Neuronal stem cell (in vitro differentiated cells): ENCODE measurements at regions not wholly inside any gene's neighbourhood (a gene's known extent, or its start where the extent isn't known, plus 50 kb on each side); places are given as distances from the start of the nearest gene placed in this dataset.
A peak's percentile ranks its signal among the peaks of the same experiment; 100 is the strongest.

Source experiments
- DNase-seq: peaks from one replicate; pipeline ENCODE4 v3.0.0-alpha.2; 2013; ENCODE audit warnings: low spot score
- H2AFZ ChIP-seq: one replicate; pipeline ENCODE4 v1.6.1; 2013; ENCODE audit warnings: mild to moderate bottlenecking, low read length, inconsistent platforms
- H2AK5ac ChIP-seq: 2 replicates; pipeline ENCODE4 v1.6.1; 2013; ENCODE audit warnings: low read depth, mild to moderate bottlenecking, inconsistent platforms, low read length, moderate library complexity, mixed read lengths
- H2BK120ac ChIP-seq: 2 replicates; pipeline ENCODE4 v1.6.1; 2013; ENCODE audit warnings: low read depth, mild to moderate bottlenecking, inconsistent platforms, low read length, moderate library complexity, mixed read lengths
- H2BK12ac ChIP-seq: one replicate; pipeline ENCODE4 v1.6.1; 2013; ENCODE audit warnings: low read length, inconsistent platforms
- H2BK15ac ChIP-seq: 2 replicates; pipeline ENCODE4 v1.6.1; 2013; ENCODE audit warnings: mild to moderate bottlenecking, low read length, inconsistent platforms, mixed read lengths
- H2BK5ac ChIP-seq: one replicate; pipeline ENCODE4 v1.6.1; 2013; ENCODE audit warnings: inconsistent platforms, mild to moderate bottlenecking, low read length, moderate library complexity
- H3K14ac ChIP-seq: one replicate; pipeline ENCODE4 v1.6.1; 2013; ENCODE audit warnings: low read length, inconsistent platforms
- H3K18ac ChIP-seq: 2 replicates; pipeline ENCODE4 v1.6.1; 2013; ENCODE audit warnings: low read length, inconsistent platforms
- H3K23ac ChIP-seq: 2 replicates; pipeline ENCODE4 v1.6.1; 2013; ENCODE audit warnings: low read depth, mild to moderate bottlenecking, mixed read lengths, low read length, inconsistent platforms; ENCODE audit not compliant: poor library complexity
- H3K27ac ChIP-seq: replicated peaks from 3 replicates; pipeline ENCODE4 v1.5.1; 2013; ENCODE audit warnings: low read length, inconsistent platforms
- H3K27me3 ChIP-seq, 3 experiments: 2 replicates each; pipeline ENCODE4 v1.6.1; 2013; ENCODE audit warnings: low read length in 3 of 3, mild to moderate bottlenecking in 2 of 3, inconsistent platforms in 1 of 3, low read depth in 1 of 3, mixed read lengths in 1 of 3, moderate library complexity in 1 of 3; ENCODE audit not compliant: control insufficient read depth in 3 of 3, insufficient read depth in 3 of 3
- H3K36me3 ChIP-seq, 2 donors: replicated peaks in 1 of 2; 2 replicates each; pipeline ENCODE4 v1.6.1; 2013; ENCODE audit warnings: low read length in 2 of 2; ENCODE audit not compliant: control insufficient read depth in 2 of 2, insufficient read depth in 2 of 2
- H3K4ac ChIP-seq: 2 replicates; pipeline ENCODE4 v1.6.1; 2013; ENCODE audit warnings: inconsistent platforms, mild to moderate bottlenecking, low read length, moderate library complexity
- H3K4me1 ChIP-seq, 2 donors: 1 replicate in 1 of 2; 2 replicates in 1 of 2; pipeline ENCODE4 v1.6.1; 2013; ENCODE audit warnings: low read length in 2 of 2, low read depth in 1 of 2; ENCODE audit not compliant: control insufficient read depth in 2 of 2, insufficient read depth in 1 of 2
- H3K4me2 ChIP-seq: one replicate; pipeline ENCODE4 v1.6.1; 2013; ENCODE audit warnings: mild to moderate bottlenecking, low read length, inconsistent platforms; ENCODE audit not compliant: insufficient read depth, poor library complexity, severe bottlenecking
- H3K4me3 ChIP-seq, 2 donors: 2 replicates each; pipeline ENCODE4 v1.5.1; 2013; ENCODE audit warnings: low read length in 2 of 2, mild to moderate bottlenecking in 2 of 2, inconsistent platforms in 1 of 2, moderate library complexity in 1 of 2
- H3K79me1 ChIP-seq: one replicate; pipeline ENCODE4 v1.6.1; 2013; ENCODE audit warnings: low read depth, mild to moderate bottlenecking, inconsistent platforms, low read length, moderate library complexity
- H3K9ac ChIP-seq: one replicate; pipeline ENCODE4 v1.6.1; 2013; ENCODE audit warnings: mild to moderate bottlenecking, low read depth, low read length, inconsistent platforms; ENCODE audit not compliant: poor library complexity
- H3K9me3 ChIP-seq, 2 donors: replicated peaks in 1 of 2; 2 replicates each; pipeline versions ENCODE3 to v1.6.1; 2013; ENCODE audit warnings: low read length in 2 of 2, mild to moderate bottlenecking in 2 of 2, inconsistent platforms in 1 of 2, low read depth in 1 of 2, mixed read lengths in 1 of 2, moderate library complexity in 1 of 2; ENCODE audit not compliant: control insufficient read depth in 2 of 2, insufficient read depth in 1 of 2
- H4K8ac ChIP-seq: one replicate; pipeline ENCODE4 v1.6.1; 2013; ENCODE audit warnings: low read depth, mild to moderate bottlenecking, inconsistent platforms, low read length, moderate library complexity
- H4K91ac ChIP-seq: one replicate; pipeline ENCODE4 v1.6.1; 2013; ENCODE audit warnings: low read length, low read depth, mild to moderate bottlenecking, inconsistent platforms; ENCODE audit not compliant: poor library complexity
- WGBS, 2 donors: extraction: QIAGEN DNeasy Blood & Tissue Kit; methylation state at CpG; one replicate each; pipeline ENCODE4 v1.1.7; 2013; ENCODE audit warnings: missing lambda C conversion rate in 2 of 2, mixed read lengths in 1 of 2; ENCODE audit not compliant: insufficient read length in 2 of 2, insufficient replicate concordance in 1 of 2; ENCODE audit errors: extremely low coverage in 2 of 2; 5-methylcytosine and 5-hydroxymethylcytosine counted together

- H3K14ac ChIP-seq = no peak overlapping the region
- H3K9me3 ChIP-seq = no peaks in the 10 kb centered on the region
- no peak for DNase-seq
- no peak overlapping the region for H3K27ac ChIP-seq
- no peak overlapping the region for H2BK15ac ChIP-seq
- H3K79me1 ChIP-seq = no peaks in the 10 kb centered on the region
- no peak overlapping the region for H4K8ac ChIP-seq
- no peaks in the 10 kb centered on the region for H3K27me3 ChIP-seq
- no peak overlapping the region for H3K4me2 ChIP-seq
- H3K4me3 ChIP-seq = no peak overlapping the region
- no peak overlapping the region for H4K91ac ChIP-seq
- no CpG with 5 or more reads among the region's 5 CpGs for WGBS, 2 donors
- no peak overlapping the region for H2BK120ac ChIP-seq
- no peak overlapping the region for H3K4ac ChIP-seq
- no peak overlapping the region for H2AK5ac ChIP-seq
- no peak overlapping the region for H2BK5ac ChIP-seq
- H3K36me3 ChIP-seq = no peaks in the 10 kb centered on the region
- H3K9ac ChIP-seq = no peak overlapping the region
- peaks cover 0 to 3% of the 10 kb centered on the region in 2 donors for H3K4me1 ChIP-seq
- H3K18ac ChIP-seq = no peak overlapping the region
- H2BK12ac ChIP-seq = no peak overlapping the region
- no peak overlapping the region for H3K23ac ChIP-seq
- peak overlapping the region; percentile 51 for H2AFZ ChIP-seq
These were observed 68.2 kb upstream of the APC start for GRCh38 chr5:112669328-112669963.

- H4K91ac ChIP-seq = no peak overlapping the region
- no peak overlapping the region for H3K4me2 ChIP-seq
- H2AK5ac ChIP-seq = no peak overlapping the region
- no peak overlapping the region for H3K9ac ChIP-seq
- no peak overlapping the region for H2BK15ac ChIP-seq
- no peak overlapping the region for H2BK120ac ChIP-seq
- no peaks in the 10 kb centered on the region for H3K9me3 ChIP-seq
- no peak overlapping the region for H3K4ac ChIP-seq
- H3K79me1 ChIP-seq = no peaks in the 10 kb centered on the region
- H2AFZ ChIP-seq = no peak overlapping the region
- no peaks in the 10 kb centered on the region for H3K27me3 ChIP-seq
- H2BK12ac ChIP-seq = no peak overlapping the region
- H2BK5ac ChIP-seq = no peak overlapping the region
- H3K4me1 ChIP-seq = peaks cover 0 to 3% of the 10 kb centered on the region in 2 donors
- H3K18ac ChIP-seq = no peak overlapping the region
- no peak overlapping the region for H3K27ac ChIP-seq
- H3K23ac ChIP-seq = no peak overlapping the region
- no peak overlapping the region for H3K14ac ChIP-seq
- no peaks in the 10 kb centered on the region for H3K36me3 ChIP-seq
- no peak overlapping the region for H3K4me3 ChIP-seq
- no peak overlapping the region for H4K8ac ChIP-seq
- DNase-seq = no peak
These were observed 66.0 kb upstream of the APC start for GRCh38 chr5:112671687-112672086.

- no peak overlapping the region for H3K9ac ChIP-seq
- H2BK12ac ChIP-seq = no peak overlapping the region
- DNase-seq = no peak
- no peaks in the 10 kb centered on the region for H3K36me3 ChIP-seq
- no peak overlapping the region for H2BK15ac ChIP-seq
- H3K4ac ChIP-seq = no peak overlapping the region
- no peak overlapping the region for H3K27ac ChIP-seq
- no peak overlapping the region for H3K14ac ChIP-seq
- H2AFZ ChIP-seq = no peak overlapping the region
- H3K4me2 ChIP-seq = no peak overlapping the region
- no peak overlapping the region for H2BK120ac ChIP-seq
- H2AK5ac ChIP-seq = no peak overlapping the region
- H3K79me1 ChIP-seq = no peaks in the 10 kb centered on the region
- H3K4me1 ChIP-seq = peaks cover 4 to 14% of the 10 kb centered on the region in 2 donors
- H3K4me3 ChIP-seq = no peak overlapping the region
- no peak overlapping the region for H4K8ac ChIP-seq
- no peak overlapping the region for H4K91ac ChIP-seq
- H3K9me3 ChIP-seq = peaks cover 0 to 2% of the 10 kb centered on the region in 2 donors
- no CpG with 5 or more reads among the region's 1 CpG for WGBS, 2 donors
- H3K27me3 ChIP-seq = no peaks in the 10 kb centered on the region
- H2BK5ac ChIP-seq = no peak overlapping the region
- H3K23ac ChIP-seq = no peak overlapping the region
- H3K18ac ChIP-seq = no peak overlapping the region
These were observed 56.2 kb upstream of the APC start for GRCh38 chr5:112681481-112681908.

- no peak overlapping the region for H3K4me3 ChIP-seq
- no peak overlapping the region for H2BK120ac ChIP-seq
- H3K9me3 ChIP-seq = peaks cover 0 to 2% of the 10 kb centered on the region in 2 donors
- H2AK5ac ChIP-seq = no peak overlapping the region
- no peaks in the 10 kb centered on the region for H3K36me3 ChIP-seq
- no peak overlapping the region for H4K91ac ChIP-seq
- no peaks in the 10 kb centered on the region for H3K79me1 ChIP-seq
- no peak overlapping the region for H3K4me2 ChIP-seq
- no peak overlapping the region for H3K27ac ChIP-seq
- H3K18ac ChIP-seq = no peak overlapping the region
- H3K27me3 ChIP-seq = no peaks in the 10 kb centered on the region
- no peak overlapping the region for H2AFZ ChIP-seq
- no peak overlapping the region for H2BK12ac ChIP-seq
- no peak overlapping the region for H2BK5ac ChIP-seq
- no CpG with 5 or more reads among the region's 3 CpGs for WGBS, 2 donors
- H2BK15ac ChIP-seq = no peak overlapping the region
- DNase-seq = no peak
- H3K14ac ChIP-seq = no peak overlapping the region
- no peak overlapping the region for H3K23ac ChIP-seq
- H3K4ac ChIP-seq = no peak overlapping the region
- H4K8ac ChIP-seq = no peak overlapping the region
- no peak overlapping the region for H3K9ac ChIP-seq
- H3K4me1 ChIP-seq = peaks cover 9 to 14% of the 10 kb centered on the region in 2 donors
These were observed 55.0 kb upstream of the APC start for GRCh38 chr5:112682621-112683061.
